ENCODE measurements at regions not wholly inside any gene's neighbourhood (a gene's known extent, or its start where the extent isn't known, plus 50 kb on each side); places are given as distances from the start of the nearest gene placed in this dataset.

- intact Hi-C loops (cut with DNase I): no loop called here
- Histone ChIP-seq H3K36me3 (no peaks in the 10 kb centered on the region), H3K27me3 (no peaks in the 10 kb centered on the region), H3K27ac (replicated peaks in 1 of 4) (no peak overlapping the region), H3K4me1 (no peaks in the 10 kb centered on the region), H3K4me3 (no peak overlapping the region), H3K9me3 (no peaks in the 10 kb centered on the region)
- TF ChIP-seq EP300 (IDR thresholded peaks at IDR 0.05): no peak
- no peak for TF ChIP-seq CTCF (IDR thresholded peaks at IDR 0.05)
- no peak for TF ChIP-seq POLR2A (IDR thresholded peaks at IDR 0.05; ENCODE audit: low read depth)
- TF ChIP-seq POLR2AphosphoS5 (IDR thresholded peaks at IDR 0.05): no peak
- 20% methylated on average over 5 of the region's 5 CpGs for WGBS
- no peak for DNase-seq (ENCODE audit: extremely low spot score)
Observed at GRCh38 chr5:30194595-30194994, 998.9 kb upstream of the CDH6 start.

DNA sequence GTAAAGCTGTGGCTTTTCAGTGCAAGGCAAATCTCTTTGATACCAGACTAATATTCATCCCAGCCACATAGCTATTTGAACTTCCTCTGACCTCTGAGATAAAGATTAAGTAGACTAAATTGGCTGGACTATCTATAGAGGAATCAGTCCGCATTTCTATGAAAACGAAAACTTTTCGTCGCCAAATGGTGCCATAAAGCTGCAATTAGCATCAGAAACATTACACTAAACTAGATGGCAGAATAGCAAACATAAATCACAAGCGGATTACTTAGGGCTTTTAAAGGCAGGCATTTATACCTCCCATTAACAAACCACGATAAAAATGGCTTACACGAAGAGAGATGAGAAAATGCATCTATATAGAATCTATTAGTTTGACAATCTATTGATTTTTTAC, 1009.7 kb upstream of the CDH6 start:
- no peak overlapping the region for H3K4me3 ChIP-seq
- no peak for DNase-seq (ENCODE audit: extremely low spot score)
- no peaks in the 10 kb centered on the region for H3K36me3 ChIP-seq
- intact Hi-C loops (cut with DNase I): no loop called here
- TF ChIP-seq EP300 (IDR thresholded peaks at IDR 0.05): no peak
- no peak for TF ChIP-seq POLR2A (IDR thresholded peaks at IDR 0.05; ENCODE audit: low read depth)
- no peak for TF ChIP-seq POLR2AphosphoS5 (IDR thresholded peaks at IDR 0.05)
- no peak for TF ChIP-seq CTCF (IDR thresholded peaks at IDR 0.05)
- H3K27ac ChIP-seq (replicated peaks in 1 of 4): no peak overlapping the region
- no peaks in the 10 kb centered on the region for H3K9me3 ChIP-seq
- no peaks in the 10 kb centered on the region for H3K27me3 ChIP-seq
- no peaks in the 10 kb centered on the region for H3K4me1 ChIP-seq
- 68% methylated on average over 7 of the region's 7 CpGs for WGBS

DNA sequence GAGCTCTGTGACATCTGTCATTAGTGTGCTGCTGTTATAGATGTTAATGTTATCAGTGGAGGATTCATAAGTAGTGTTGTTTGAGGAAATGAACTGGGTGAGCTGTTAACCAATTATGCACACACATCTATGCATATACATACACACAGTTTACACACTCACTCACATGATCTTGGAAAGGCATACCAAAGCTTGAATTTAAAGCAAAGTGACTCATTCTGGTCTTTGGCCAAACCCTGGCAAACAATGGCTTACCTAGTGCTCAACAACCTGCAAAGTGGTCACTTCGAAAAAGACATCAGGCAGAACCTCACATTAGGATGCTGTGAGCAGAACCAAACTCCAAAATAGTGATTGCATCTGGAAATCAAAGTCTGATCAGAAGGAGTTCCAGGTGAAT, 1037.3 kb upstream of the CDH6 start:
- DNase-seq (ENCODE audit: extremely low spot score): no peak
- H3K4me3 ChIP-seq: no peak overlapping the region
- intact Hi-C loops (cut with DNase I): no loop called here
- no peak overlapping the region for H3K27ac ChIP-seq (replicated peaks in 1 of 4)
- no peaks in the 10 kb centered on the region for H3K36me3 ChIP-seq
- H3K4me1 ChIP-seq: no peaks in the 10 kb centered on the region
- WGBS: 100% methylated on average over 1 of the region's 1 CpG
- TF ChIP-seq POLR2AphosphoS5 (IDR thresholded peaks at IDR 0.05) (no peak), POLR2A (IDR thresholded peaks at IDR 0.05; ENCODE audit: low read depth) (no peak), EP300 (IDR thresholded peaks at IDR 0.05) (no peak), CTCF (IDR thresholded peaks at IDR 0.05) (no peak)
- H3K9me3 ChIP-seq: no peaks in the 10 kb centered on the region
- no peaks in the 10 kb centered on the region for H3K27me3 ChIP-seq

GRCh38 chr5:30152431-30152830, 1041.1 kb upstream of the CDH6 start:
- TF ChIP-seq POLR2A (IDR thresholded peaks at IDR 0.05; ENCODE audit: low read depth): no peak
- no peak for TF ChIP-seq CTCF (IDR thresholded peaks at IDR 0.05)
- TF ChIP-seq POLR2AphosphoS5 (IDR thresholded peaks at IDR 0.05): no peak
- TF ChIP-seq EP300 (IDR thresholded peaks at IDR 0.05): no peak
- Histone ChIP-seq H3K36me3 (no peaks in the 10 kb centered on the region), H3K4me3 (no peak overlapping the region), H3K4me1 (no peaks in the 10 kb centered on the region), H3K27me3 (no peaks in the 10 kb centered on the region), H3K27ac (replicated peaks in 1 of 4) (no peak overlapping the region), H3K9me3 (no peaks in the 10 kb centered on the region)
- WGBS: 88% methylated on average over 1 of the region's 1 CpG
- DNase-seq (ENCODE audit: extremely low spot score): no peak
- intact Hi-C loops (cut with DNase I): no loop called here

DNA sequence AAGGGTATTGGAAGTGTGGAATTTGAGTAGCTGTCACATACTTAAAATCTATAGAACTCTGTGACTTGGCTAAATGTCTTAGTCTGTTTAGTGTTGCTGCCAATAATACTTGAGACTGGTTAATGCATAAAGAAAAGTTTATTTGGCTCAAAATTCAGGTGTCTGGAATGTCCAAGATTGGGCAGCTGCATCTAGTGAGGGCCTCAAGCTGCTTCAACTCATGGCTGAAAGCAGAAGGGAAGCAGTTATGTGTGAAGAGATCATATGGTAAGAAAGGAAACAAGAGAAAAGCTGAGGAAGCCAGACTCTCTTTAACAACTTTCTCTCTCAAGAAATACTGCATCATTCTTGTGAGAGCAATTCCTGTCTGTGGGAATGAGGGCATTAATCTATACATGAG, 1043.3 kb upstream of the CDH6 start:
- intact Hi-C loops (cut with DNase I): no loop called here
- no peak for DNase-seq (ENCODE audit: extremely low spot score)
- H3K4me1 ChIP-seq: no peaks in the 10 kb centered on the region
- H3K9me3 ChIP-seq: no peaks in the 10 kb centered on the region
- no peaks in the 10 kb centered on the region for H3K36me3 ChIP-seq
- H3K27me3 ChIP-seq: no peaks in the 10 kb centered on the region
- no peak overlapping the region for H3K4me3 ChIP-seq
- TF ChIP-seq POLR2AphosphoS5 (IDR thresholded peaks at IDR 0.05): no peak
- no peak for TF ChIP-seq CTCF (IDR thresholded peaks at IDR 0.05)
- no peak for TF ChIP-seq EP300 (IDR thresholded peaks at IDR 0.05)
- TF ChIP-seq POLR2A (IDR thresholded peaks at IDR 0.05; ENCODE audit: low read depth): no peak
- H3K27ac ChIP-seq (replicated peaks in 1 of 4): no peak overlapping the region
